Upper lobe of right lung (tissue), 1 donor: ENCODE measurements at regions not wholly inside any gene's neighbourhood (a gene's known extent, or its start where the extent isn't known, plus 50 kb on each side); places are given as distances from the start of the nearest gene placed in this dataset.

ENCODE experiments used
- ATAC-seq: fragments of 200-7000 bp; cut with Tn5 transposase; one replicate; pipeline ENCODE4 v1.9.1; 2020; ENCODE audit warnings: mild to moderate bottlenecking, moderate library complexity
- DNase-seq: peaks from one replicate; pipeline ENCODE4 v3.0.0-alpha.2; 2020
- H3K27ac ChIP-seq: fragments of 200-600 bp; one replicate; pipeline ENCODE4 v1.8.0; 2022
- H3K27me3 ChIP-seq: fragments of 200-600 bp; one replicate; pipeline ENCODE4 v1.8.0; 2022; ENCODE audit warnings: mild to moderate bottlenecking
- H3K36me3 ChIP-seq: fragments of 200-600 bp; one replicate; pipeline ENCODE4 v1.8.0; 2022
- H3K4me1 ChIP-seq: fragments of 200-600 bp; one replicate; pipeline ENCODE4 v1.8.0; 2022
- H3K4me3 ChIP-seq: fragments of 200-600 bp; one replicate; pipeline ENCODE4 v1.8.0; 2022; ENCODE audit warnings: mild to moderate bottlenecking
- H3K9me3 ChIP-seq: fragments of 200-600 bp; one replicate; pipeline ENCODE4 v1.8.0; 2022
- CTCF ChIP-seq: fragments of 200-600 bp; IDR thresholded peaks from one replicate; pipeline ENCODE4 v1.8.0; 2022; ENCODE audit warnings: antibody characterized with exemption
- intact Hi-C: fragments of 100-400 bp; cut with DNase I; formaldehyde crosslinking; loops from one replicate; pipeline ENCODE4 v1.11.0; 2022
- donor health status: DM: no; HTN: yes; CAD: no; lungs with severe emphysema.

- Histone ChIP-seq H3K27me3 (no peaks in the 10 kb centered on the region), H3K4me1 (no peaks in the 10 kb centered on the region), H3K4me3 (no peak overlapping the region), H3K36me3 (no peaks in the 10 kb centered on the region), H3K27ac (no peak overlapping the region), H3K9me3 (no peaks in the 10 kb centered on the region)
- ATAC-seq (no peak), DNase-seq (no peak)
- TF ChIP-seq CTCF: no peak
- intact Hi-C loops: no loop called here
These were observed 437.4 kb downstream of the NUF2 start for GRCh38 chr1:163758977-163759670.

- ATAC-seq: no peak
- no peak for DNase-seq
- Histone ChIP-seq H3K4me3 (no peak overlapping the region), H3K9me3 (no peaks in the 10 kb centered on the region), H3K27me3 (no peaks in the 10 kb centered on the region), H3K4me1 (no peaks in the 10 kb centered on the region), H3K27ac (no peak overlapping the region), H3K36me3 (no peaks in the 10 kb centered on the region)
- intact Hi-C loops: no loop called here
- TF ChIP-seq CTCF: no peak
These were observed 440.1 kb downstream of the NUF2 start for GRCh38 chr1:163761898-163762297.

GRCh38 chr1:163766257-163766918, 444.6 kb downstream of the NUF2 start:
- Histone ChIP-seq H3K4me3 (no peak overlapping the region), H3K4me1 (no peaks in the 10 kb centered on the region), H3K36me3 (no peaks in the 10 kb centered on the region), H3K27me3 (no peaks in the 10 kb centered on the region), H3K9me3 (no peaks in the 10 kb centered on the region), H3K27ac (no peak overlapping the region)
- intact Hi-C loops: no loop called here
- no peak for TF ChIP-seq CTCF
- ATAC-seq: no peak
- DNase-seq: no peak

GRCh38 chr1:163768576-163768975, 446.8 kb downstream of the NUF2 start:
- no peaks in the 10 kb centered on the region for H3K36me3 ChIP-seq
- no peak overlapping the region for H3K4me3 ChIP-seq
- intact Hi-C loops: no loop called here
- no peaks in the 10 kb centered on the region for H3K4me1 ChIP-seq
- no peak overlapping the region for H3K27ac ChIP-seq
- DNase-seq (no peak), ATAC-seq (no peak)
- H3K27me3 ChIP-seq: no peaks in the 10 kb centered on the region
- no peak for TF ChIP-seq CTCF
- H3K9me3 ChIP-seq: no peaks in the 10 kb centered on the region

GRCh38 chr1:163770265-163770664, 448.5 kb downstream of the NUF2 start:
- TF ChIP-seq CTCF: no peak
- no peak for ATAC-seq

More at GRCh38 chr1:163770265-163770664, 448.5 kb downstream of the NUF2 start:
- Histone ChIP-seq H3K27ac (no peak overlapping the region), H3K27me3 (no peaks in the 10 kb centered on the region), H3K36me3 (no peaks in the 10 kb centered on the region), H3K9me3 (no peaks in the 10 kb centered on the region), H3K4me3 (no peak overlapping the region), H3K4me1 (no peaks in the 10 kb centered on the region)
- DNase-seq: no peak
- intact Hi-C loops: no loop called here
